ENCODE measurements at regions not wholly inside any gene's neighbourhood (a gene's known extent, or its start where the extent isn't known, plus 50 kb on each side); places are given as distances from the start of the nearest gene placed in this dataset.
A peak's percentile ranks its signal among the peaks of the same experiment; 100 is the strongest.

GRCh38 chr10:128398999-128399398 lies 272.8 kb upstream of the MKI67 start:
- H3K4me3 ChIP-seq (replicated peaks in 1 of 3; ENCODE audit: insufficient read depth in 1 of 3, low read depth in 2 of 3, low read length in 3 of 3) = no peak overlapping the region
- no peaks in the 10 kb centered on the region for H3K36me3 ChIP-seq (replicated peaks in 1 of 2; ENCODE audit: control insufficient read depth in 1 of 2, insufficient read depth in 2 of 2, low read length in 2 of 2)
- H3K4me1 ChIP-seq (ENCODE audit: insufficient read depth, low read length) = no peaks in the 10 kb centered on the region
- H3K9ac ChIP-seq (ENCODE audit: insufficient read depth, low read depth, low read length) = no peak overlapping the region
- H3K27me3 ChIP-seq (ENCODE audit: control insufficient read depth in 1 of 2, insufficient read depth in 2 of 2, low read length in 2 of 2) = peaks cover 0 to 5% of the 10 kb centered on the region in 2 experiments; a peak in 1 of 5 replicates
- intact Hi-C loops (cut with micrococcal nuclease; ENCODE audit: unreplicated experiment) (no loop called here), in situ Hi-C loops (cut with HindIII; ENCODE audit: extremely low pct_ligation_motif_present, low pct_unique_long_range_greater_than_20kb) (no loop called here)
- BruUV-seq (replicated peaks) = no TSS peak
- ATAC-seq = no peak
- CTCF ChIA-PET (ENCODE audit: low intra/inter-chr PET ratio, low total read pairs) = no interaction called here
- no peak overlapping the region for H3K27ac ChIP-seq (ENCODE audit: extremely low read length, insufficient read depth, low read length)
- peaks cover 9% of the 10 kb centered on the region; the same call in 1 of the 2 replicates for H3K9me3 ChIP-seq (ENCODE audit: low read length)
- H2AFZ ChIP-seq (ENCODE audit: low read length) = no peak overlapping the region
- H4K20me1 ChIP-seq (ENCODE audit: insufficient read depth, low read length) = no peaks in the 10 kb centered on the region
- H3K79me2 ChIP-seq (ENCODE audit: insufficient read depth, low read length) = no peaks in the 10 kb centered on the region
- no peak for FAIRE-seq
- 0% methylated on average over 1 of the region's 1 CpG for WGBS (ENCODE audit: low lambda C conversion rate)
- no peak overlapping the region for H3K4me2 ChIP-seq (ENCODE audit: low read depth, low read length)
- TF ChIP-seq MAFK (conservative IDR thresholded peaks at IDR 0.05 in 1 of 2, IDR thresholded peaks at IDR 0.05 in 1 of 2; ENCODE audit: low read length in 2 of 2) (peak; percentile 32 to 76; a peak in 3 of 4 replicates), NFAT5 (CRISPR knock-in tag; IDR thresholded peaks at IDR 0.05) (no peak), MAFF (IDR thresholded peaks at IDR 0.05; ENCODE audit: low read depth, low read length) (peak; percentile 39; the same call in 1 of the 2 replicates), SIN3B (IDR thresholded peaks at IDR 0.05; ENCODE audit: low read length) (no peak)
- POLR2A ChIA-PET = no interaction called here
- no peak for DNase-seq (ENCODE audit: low spot score)

Data from HepG2 (cell line).